ENCODE measurements at regions not wholly inside any gene's neighbourhood (a gene's known extent, or its start where the extent isn't known, plus 50 kb on each side); places are given as distances from the start of the nearest gene placed in this dataset.

- H3K4me1 Mint-ChIP-seq (ENCODE audit: low read depth) = no peaks in the 10 kb centered on the region
- no peaks in the 10 kb centered on the region for H3K9me3 Mint-ChIP-seq
- TF ChIP-seq CTCF (IDR thresholded peaks at IDR 0.05) = no peak
- ChIA-PET POLR2A (no interaction called here), CTCF (interaction anchor here (1.6 kb wide), 1 partner anchor 383 kb away, joined by 4 read pairs; no protein-coding TSS in a partner anchor)
- H3K27me3 Mint-ChIP-seq = peaks cover 14% of the 10 kb centered on the region
- intact Hi-C loops (cut with micrococcal nuclease) = no loop called here
- H3K4me3 Mint-ChIP-seq = no peak overlapping the region
- ATAC-seq (no peak), DNase-seq (no peak)
- no peaks in the 10 kb centered on the region for H3K36me3 Mint-ChIP-seq (ENCODE audit: low read depth)
- no peak overlapping the region for H3K27ac Mint-ChIP-seq
Observed at GRCh38 chr1:203422116-203422515, 53.5 kb upstream of the PRELP start.

GRCh38 chr1:203422656-203423055 is 53.0 kb upstream of the PRELP start:
- H3K36me3 Mint-ChIP-seq (ENCODE audit: low read depth) = no peaks in the 10 kb centered on the region
- CTCF ChIA-PET = interaction anchor here (1.6 kb wide), 1 partner anchor 383 kb away, joined by 4 read pairs; no protein-coding TSS in a partner anchor
- H3K4me1 Mint-ChIP-seq (ENCODE audit: low read depth) = no peaks in the 10 kb centered on the region
- H3K27me3 Mint-ChIP-seq = peaks cover 15% of the 10 kb centered on the region
- no peak for ATAC-seq
- TF ChIP-seq CTCF (IDR thresholded peaks at IDR 0.05) = no peak
- H3K4me3 Mint-ChIP-seq = no peak overlapping the region
- intact Hi-C loops (cut with micrococcal nuclease) = no loop called here
- no peaks in the 10 kb centered on the region for H3K9me3 Mint-ChIP-seq
- POLR2A ChIA-PET = no interaction called here
- DNase-seq = no peak
- H3K27ac Mint-ChIP-seq = no peak overlapping the region

- TF ChIP-seq CTCF (IDR thresholded peaks at IDR 0.05) = no peak
- Mint-ChIP-seq H3K27ac (no peak overlapping the region), H3K9me3 (no peaks in the 10 kb centered on the region), H3K27me3 (peaks cover 21% of the 10 kb centered on the region), H3K4me1 (ENCODE audit: low read depth) (no peaks in the 10 kb centered on the region), H3K36me3 (ENCODE audit: low read depth) (no peaks in the 10 kb centered on the region), H3K4me3 (no peak overlapping the region)
- ChIA-PET CTCF (no interaction called here), POLR2A (no interaction called here)
- no peak for DNase-seq
- intact Hi-C loops (cut with micrococcal nuclease) = no loop called here
- no peak for ATAC-seq
Observed at GRCh38 chr1:203424285-203424684, 51.3 kb upstream of the PRELP start.

GRCh38 chr1:203424861-203425662 is 50.5 kb upstream of the PRELP start:
- intact Hi-C loops (cut with micrococcal nuclease) = no loop called here
- ATAC-seq (no peak), DNase-seq (no peak)
- no peaks in the 10 kb centered on the region for H3K36me3 Mint-ChIP-seq (ENCODE audit: low read depth)
- H3K4me3 Mint-ChIP-seq = no peak overlapping the region
- H3K4me1 Mint-ChIP-seq (ENCODE audit: low read depth) = no peaks in the 10 kb centered on the region
- ChIA-PET CTCF (interaction anchor here (1.1 to 1.2 kb wide), 2 partner anchors 63 to 83 kb away, joined by 3 read pairs; no protein-coding TSS in a partner anchor), POLR2A (no interaction called here)
- H3K27ac Mint-ChIP-seq = no peak overlapping the region
- peaks cover 22% of the 10 kb centered on the region for H3K27me3 Mint-ChIP-seq
- no peaks in the 10 kb centered on the region for H3K9me3 Mint-ChIP-seq
- TF ChIP-seq CTCF (IDR thresholded peaks at IDR 0.05) = no peak

GRCh38 chr1:203425663-203425975 is 50.0 kb upstream of the PRELP start:
- ATAC-seq = no peak
- CTCF ChIA-PET = interaction anchor here (1.1 to 1.2 kb wide), 2 partner anchors 62 to 84 kb away, joined by 3 read pairs; no protein-coding TSS in a partner anchor
- H3K9me3 Mint-ChIP-seq = no peaks in the 10 kb centered on the region
- no peak for TF ChIP-seq CTCF (IDR thresholded peaks at IDR 0.05)
- no peak for DNase-seq
- no peaks in the 10 kb centered on the region for H3K4me1 Mint-ChIP-seq (ENCODE audit: low read depth)
- intact Hi-C loops (cut with micrococcal nuclease) = no loop called here
- peaks cover 22% of the 10 kb centered on the region for H3K27me3 Mint-ChIP-seq
- H3K36me3 Mint-ChIP-seq (ENCODE audit: low read depth) = no peaks in the 10 kb centered on the region
- no peak overlapping the region for H3K27ac Mint-ChIP-seq
- POLR2A ChIA-PET = no interaction called here
- H3K4me3 Mint-ChIP-seq = no peak overlapping the region

All from activated CD8-positive, alpha-beta T cell treated with anti-CD3 and anti-CD28 coated beads for 36 hours (primary cell).